ENCODE measurements at regions not wholly inside any gene's neighbourhood (a gene's known extent, or its start where the extent isn't known, plus 50 kb on each side); places are given as distances from the start of the nearest gene placed in this dataset.

GRCh38 chr11:92605667-92606066, 363.8 kb upstream of the MTNR1B start:
- TF ChIP-seq CTCF (IDR thresholded peaks at IDR 0.05) (no peak), POLR2A (IDR thresholded peaks at IDR 0.05) (no peak)
